ENCODE measurements at regions not wholly inside any gene's neighbourhood (a gene's known extent, or its start where the extent isn't known, plus 50 kb on each side); places are given as distances from the start of the nearest gene placed in this dataset.

- H3K36me3 ChIP-seq, result no peaks in the 10 kb centered on the region
- H3K27me3 ChIP-seq (replicated peaks; ENCODE audit: insufficient read depth), result no peaks in the 10 kb centered on the region
- H3K9me3 ChIP-seq, result peaks cover 4% of the 10 kb centered on the region
- no peak for ATAC-seq (ENCODE audit: insufficient number of reproducible peaks, low FRiP score, low read depth)
- no peak for DNase-seq (ENCODE audit: low spot score)
- H3K4me3 ChIP-seq, result no peak overlapping the region
- TF ChIP-seq, protein P1, sequence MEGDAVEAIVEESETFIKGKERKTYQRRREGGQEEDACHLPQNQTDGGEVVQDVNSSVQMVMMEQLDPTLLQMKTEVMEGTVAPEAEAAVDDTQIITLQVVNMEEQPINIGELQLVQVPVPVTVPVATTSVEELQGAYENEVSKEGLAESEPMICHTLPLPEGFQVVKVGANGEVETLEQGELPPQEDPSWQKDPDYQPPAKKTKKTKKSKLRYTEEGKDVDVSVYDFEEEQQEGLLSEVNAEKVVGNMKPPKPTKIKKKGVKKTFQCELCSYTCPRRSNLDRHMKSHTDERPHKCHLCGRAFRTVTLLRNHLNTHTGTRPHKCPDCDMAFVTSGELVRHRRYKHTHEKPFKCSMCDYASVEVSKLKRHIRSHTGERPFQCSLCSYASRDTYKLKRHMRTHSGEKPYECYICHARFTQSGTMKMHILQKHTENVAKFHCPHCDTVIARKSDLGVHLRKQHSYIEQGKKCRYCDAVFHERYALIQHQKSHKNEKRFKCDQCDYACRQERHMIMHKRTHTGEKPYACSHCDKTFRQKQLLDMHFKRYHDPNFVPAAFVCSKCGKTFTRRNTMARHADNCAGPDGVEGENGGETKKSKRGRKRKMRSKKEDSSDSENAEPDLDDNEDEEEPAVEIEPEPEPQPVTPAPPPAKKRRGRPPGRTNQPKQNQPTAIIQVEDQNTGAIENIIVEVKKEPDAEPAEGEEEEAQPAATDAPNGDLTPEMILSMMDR (IDR thresholded peaks at IDR 0.05), result no peak
- H3K4me1 ChIP-seq (ENCODE audit: control insufficient read depth in 1 of 2, low read depth in 2 of 2), result no peaks in the 10 kb centered on the region
- H3K27ac ChIP-seq, result no peak overlapping the region
Measured at GRCh38 chr1:79875187-79875586, 868.7 kb upstream of the ADGRL4 start.

DNA sequence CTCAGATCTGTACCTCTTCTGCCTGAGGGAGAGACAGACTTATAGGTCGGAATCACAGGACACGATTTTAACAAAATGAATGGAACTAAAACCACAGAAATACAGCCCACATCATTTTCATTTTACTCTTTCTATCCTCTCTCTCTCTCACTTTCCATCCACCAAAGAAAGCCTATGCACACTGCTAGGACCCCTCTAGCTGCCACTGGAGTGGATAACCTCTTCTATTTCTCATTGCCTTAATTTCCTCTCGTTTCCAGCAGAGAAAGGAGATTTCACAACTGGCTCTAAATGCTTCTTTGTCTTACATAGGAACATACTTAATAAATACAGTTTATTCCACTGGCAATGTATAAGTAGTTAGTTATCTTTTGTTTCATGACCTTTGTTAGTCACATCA lies 867.8 kb upstream of the ADGRL4 start:
- peaks cover 4% of the 10 kb centered on the region for H3K9me3 ChIP-seq
- TF ChIP-seq, protein P1 (IDR thresholded peaks at IDR 0.05), result no peak
- H3K4me1 ChIP-seq (ENCODE audit: control insufficient read depth in 1 of 2, low read depth in 2 of 2), result no peaks in the 10 kb centered on the region
- H3K4me3 ChIP-seq, result no peak overlapping the region
- no peaks in the 10 kb centered on the region for H3K36me3 ChIP-seq
- ATAC-seq (ENCODE audit: insufficient number of reproducible peaks, low FRiP score, low read depth) (no peak), DNase-seq (ENCODE audit: low spot score) (no peak)
- no peak overlapping the region for H3K27ac ChIP-seq
- no peaks in the 10 kb centered on the region for H3K27me3 ChIP-seq (replicated peaks; ENCODE audit: insufficient read depth)

DNA sequence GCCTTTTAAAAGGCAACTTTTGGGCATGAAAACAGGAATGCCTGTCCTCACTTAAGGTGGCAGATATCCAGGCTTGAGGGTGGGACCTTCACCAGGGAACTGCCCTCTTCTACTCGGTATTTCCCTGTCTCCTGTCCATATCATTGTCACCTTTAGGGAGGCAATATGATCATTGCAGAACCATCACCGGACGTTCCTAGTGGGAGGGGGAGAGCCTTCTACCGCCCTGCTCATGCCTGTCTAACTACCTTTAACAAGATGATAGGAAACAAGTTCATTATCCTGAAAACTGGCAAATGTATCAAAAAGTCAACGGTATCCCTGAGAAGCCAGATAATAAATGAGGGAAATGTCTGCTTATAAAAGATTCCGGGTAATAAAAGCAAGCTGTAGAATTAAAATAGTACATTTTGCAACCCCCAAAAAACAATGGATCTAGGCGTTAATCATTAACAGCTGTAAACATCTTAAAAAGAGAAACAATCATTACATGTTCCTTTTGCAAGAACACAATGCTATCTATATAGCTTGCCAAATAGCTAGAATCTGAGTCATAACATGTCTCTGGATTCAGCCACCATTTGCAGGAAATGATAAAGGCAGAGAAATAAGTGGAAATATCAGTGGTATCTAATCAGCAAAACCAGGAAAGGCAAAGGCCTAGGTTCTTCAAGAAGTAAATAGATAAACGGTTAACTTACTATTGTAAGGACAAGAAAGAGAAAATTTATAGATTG lies 852.9 kb upstream of the ADGRL4 start:
- H3K27ac ChIP-seq, result no peak overlapping the region
- H3K4me3 ChIP-seq, result no peak overlapping the region
- no peaks in the 10 kb centered on the region for H3K27me3 ChIP-seq (replicated peaks; ENCODE audit: insufficient read depth)
- TF ChIP-seq, protein P1 (IDR thresholded peaks at IDR 0.05), result no peak
- H3K9me3 ChIP-seq, result no peaks in the 10 kb centered on the region
- DNase-seq (ENCODE audit: low spot score), result no peak
- H3K36me3 ChIP-seq, result no peaks in the 10 kb centered on the region
- ATAC-seq (ENCODE audit: insufficient number of reproducible peaks, low FRiP score, low read depth), result no peak
- H3K4me1 ChIP-seq (ENCODE audit: control insufficient read depth in 1 of 2, low read depth in 2 of 2), result no peaks in the 10 kb centered on the region

- Histone ChIP-seq H3K27me3 (replicated peaks; ENCODE audit: insufficient read depth) (no peaks in the 10 kb centered on the region), H3K4me1 (ENCODE audit: control insufficient read depth in 1 of 2, low read depth in 2 of 2) (no peaks in the 10 kb centered on the region), H3K9me3 (no peaks in the 10 kb centered on the region), H3K36me3 (no peaks in the 10 kb centered on the region), H3K4me3 (no peak overlapping the region), H3K27ac (no peak overlapping the region)
- no peak for ATAC-seq (ENCODE audit: insufficient number of reproducible peaks, low FRiP score, low read depth)
- no peak for DNase-seq (ENCODE audit: low spot score)
- TF ChIP-seq, protein P1 (IDR thresholded peaks at IDR 0.05), result no peak
Measured at GRCh38 chr1:79852004-79852403, 845.5 kb upstream of the ADGRL4 start.

DNA sequence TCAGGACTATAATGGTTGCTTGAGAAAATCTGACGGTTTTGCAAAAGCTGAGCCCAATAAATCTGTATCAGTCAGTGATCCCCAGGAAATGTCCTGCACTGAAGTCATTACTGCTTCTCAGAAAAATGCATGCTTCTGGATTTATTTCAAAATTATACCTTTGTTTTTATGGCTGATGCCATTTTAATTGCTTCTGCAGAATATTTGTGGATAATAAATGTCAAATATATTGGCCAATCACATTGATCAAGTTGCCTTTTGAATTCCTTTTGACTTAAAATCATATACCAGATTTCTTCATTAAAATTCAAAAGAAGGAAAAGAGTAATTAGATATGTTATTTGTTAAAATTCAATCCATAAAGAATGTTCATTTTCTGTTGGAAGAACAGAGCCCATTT lies 842.9 kb upstream of the ADGRL4 start:
- H3K27ac ChIP-seq, result no peak overlapping the region
- TF ChIP-seq, protein P1 (IDR thresholded peaks at IDR 0.05), result no peak
- ATAC-seq (ENCODE audit: insufficient number of reproducible peaks, low FRiP score, low read depth), result no peak

More for the DNA sequence above, 842.9 kb upstream of the ADGRL4 start:
- Histone ChIP-seq H3K36me3 (no peaks in the 10 kb centered on the region), H3K4me1 (ENCODE audit: control insufficient read depth in 1 of 2, low read depth in 2 of 2) (no peaks in the 10 kb centered on the region), H3K27me3 (replicated peaks; ENCODE audit: insufficient read depth) (no peaks in the 10 kb centered on the region), H3K4me3 (no peak overlapping the region), H3K9me3 (no peaks in the 10 kb centered on the region)
- no peak for DNase-seq (ENCODE audit: low spot score)
